GM19240 (cell line): ENCODE measurements at regions not wholly inside any gene's neighbourhood (a gene's known extent, or its start where the extent isn't known, plus 50 kb on each side); places are given as distances from the start of the nearest gene placed in this dataset.

Experiments
- DNase-seq: peaks from one replicate; pipeline ENCODE4 v3.0.0; 2011; ENCODE audit warnings: low spot score; ENCODE audit not compliant: insufficient read length

DNA sequence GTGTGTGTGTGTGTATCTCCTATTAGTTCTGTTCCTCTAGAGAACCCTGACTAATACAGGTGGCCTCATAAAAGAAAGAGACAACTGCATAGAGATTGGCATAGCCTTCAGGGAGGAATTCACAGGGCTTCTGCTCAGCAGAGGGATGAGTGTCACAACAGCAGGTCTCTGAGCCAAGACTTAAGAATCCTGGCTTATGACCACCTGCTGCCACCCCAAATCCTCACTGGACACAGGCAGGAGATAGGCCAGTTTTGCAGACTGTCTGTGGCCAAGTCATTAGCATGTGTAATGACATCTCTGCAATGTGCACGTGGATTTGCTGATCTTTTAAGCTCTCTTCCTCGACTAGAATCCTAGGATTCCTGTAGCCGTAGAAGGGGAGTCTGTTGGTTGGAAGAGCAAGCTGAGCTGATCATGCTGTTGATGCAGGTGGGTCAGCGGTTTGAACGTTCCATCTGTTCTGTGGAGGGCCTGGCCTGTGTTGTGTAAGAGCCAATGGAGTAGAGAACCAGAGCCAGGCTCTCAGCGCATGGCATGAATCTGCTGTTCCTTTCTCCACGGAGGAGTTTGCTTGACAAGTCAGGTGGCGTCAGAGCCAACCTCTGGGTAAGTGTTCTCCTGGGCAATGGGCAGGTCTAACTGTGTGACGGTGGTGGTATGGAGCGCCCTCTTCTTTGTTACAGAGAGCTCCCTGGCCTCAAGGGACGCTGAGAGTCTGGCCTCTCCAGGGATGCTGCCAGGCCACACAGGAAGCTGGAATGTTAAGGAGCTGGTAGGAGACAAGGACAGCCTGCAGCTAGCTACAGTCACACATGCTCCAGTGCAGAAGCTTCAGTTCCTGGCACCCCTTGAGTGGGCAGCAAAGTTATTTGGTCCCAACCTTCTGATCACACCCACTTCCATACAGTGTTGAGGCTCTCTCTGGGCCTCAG is 503.1 kb downstream of the FOXO1 start:
- no peak for DNase-seq

DNA sequence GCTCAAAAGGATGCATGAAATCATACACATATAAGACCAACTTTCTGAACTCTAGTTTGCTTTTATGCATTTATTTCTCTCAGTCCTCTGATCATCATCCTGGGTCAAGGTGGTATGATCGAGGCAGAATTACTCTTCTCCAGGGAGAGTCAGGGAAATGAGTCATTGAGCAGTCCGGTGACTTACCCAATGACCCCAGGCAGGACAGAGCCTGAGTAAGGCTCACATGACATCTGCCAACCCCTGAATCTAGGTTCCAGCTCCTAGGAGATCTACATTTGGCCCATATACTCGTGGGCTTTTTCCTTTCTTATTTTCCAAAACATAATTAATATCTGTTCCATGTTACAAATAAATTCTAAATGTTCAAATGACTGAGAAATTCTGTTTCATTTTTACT is 502.3 kb downstream of the FOXO1 start:
- no peak for DNase-seq

DNA sequence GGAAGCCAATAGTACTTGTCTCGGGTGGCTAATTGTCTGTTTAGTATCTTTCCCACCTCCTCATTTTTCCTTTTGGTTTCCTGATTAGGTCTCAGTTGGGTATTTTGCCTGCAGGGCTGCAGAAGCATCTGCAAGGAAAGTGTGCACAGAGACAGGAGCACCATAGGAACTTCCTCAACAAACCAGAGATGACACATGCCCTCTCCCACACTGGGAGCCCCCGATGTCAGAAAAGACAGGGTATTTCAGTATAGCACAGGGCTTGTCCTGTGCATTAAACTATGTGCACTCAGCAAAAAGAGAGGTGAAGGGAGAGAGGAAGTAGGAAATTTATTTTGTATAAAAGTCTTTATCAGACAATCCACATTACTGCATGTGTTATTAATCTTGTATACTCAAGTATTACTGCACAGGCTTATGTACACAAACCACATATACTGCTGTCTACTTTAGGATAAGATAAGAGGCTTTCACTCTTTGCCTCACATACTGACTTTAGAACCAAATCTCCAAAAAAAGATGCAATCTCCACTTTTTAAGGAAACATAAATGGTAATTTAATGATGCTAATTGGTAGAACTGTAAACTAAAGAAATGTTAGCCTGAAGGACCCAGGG is 501.0 kb downstream of the FOXO1 start:
- DNase-seq, result no peak

DNA sequence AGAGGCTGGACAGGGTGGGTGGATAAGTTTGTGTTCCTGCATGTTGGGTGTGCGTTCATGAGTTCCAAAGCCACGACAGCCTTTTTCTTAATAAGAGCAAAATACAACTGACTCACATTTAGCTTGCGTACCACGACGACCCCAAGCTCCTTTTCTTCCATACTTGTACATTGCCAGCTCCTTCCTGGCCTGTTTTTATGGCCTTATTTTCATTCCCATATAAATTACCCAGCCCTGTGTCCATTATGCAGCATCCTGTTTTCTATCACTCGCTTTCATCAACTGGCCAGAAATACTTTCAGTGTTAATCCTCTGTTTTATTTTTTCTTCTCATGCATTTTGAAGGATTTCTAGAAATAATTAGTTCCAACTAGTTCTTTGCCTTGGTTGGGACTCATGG is 499.1 kb downstream of the FOXO1 start:
- DNase-seq, result no peak

DNA sequence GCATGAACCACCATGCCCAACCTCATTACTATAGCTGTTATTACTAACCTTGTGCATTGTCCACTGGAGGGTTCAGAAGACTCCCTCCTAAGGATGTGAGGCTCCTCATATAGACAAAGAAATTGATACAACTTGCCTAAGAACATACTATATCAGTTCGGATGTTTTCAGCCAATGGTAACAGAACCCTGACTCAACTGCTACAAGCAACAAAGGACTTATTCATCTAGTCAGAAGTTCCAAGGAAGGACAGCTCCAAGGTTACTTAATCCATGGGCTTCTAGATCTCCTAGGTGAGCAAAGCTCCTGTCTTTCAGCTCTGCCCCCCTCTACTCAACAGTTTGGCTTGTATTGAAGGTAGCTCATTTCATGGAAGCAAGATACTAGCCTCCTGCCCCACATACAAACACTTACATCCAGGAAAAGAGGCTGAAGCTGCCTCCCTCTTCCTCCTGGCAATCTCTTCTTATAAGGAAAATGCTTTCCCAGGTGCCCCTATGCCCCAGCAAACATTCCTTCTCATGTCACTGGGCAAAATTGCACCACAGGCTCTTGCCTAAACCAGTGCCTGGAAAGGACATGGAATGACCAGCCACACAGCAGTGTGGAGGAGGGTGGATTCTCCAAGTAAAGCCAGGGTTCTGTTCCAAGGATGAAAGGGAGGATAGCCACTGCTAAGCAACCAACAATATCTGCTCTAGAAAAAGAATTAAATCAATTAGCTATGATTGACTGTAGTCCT is 497.8 kb downstream of the FOXO1 start:
- no peak for DNase-seq

DNA sequence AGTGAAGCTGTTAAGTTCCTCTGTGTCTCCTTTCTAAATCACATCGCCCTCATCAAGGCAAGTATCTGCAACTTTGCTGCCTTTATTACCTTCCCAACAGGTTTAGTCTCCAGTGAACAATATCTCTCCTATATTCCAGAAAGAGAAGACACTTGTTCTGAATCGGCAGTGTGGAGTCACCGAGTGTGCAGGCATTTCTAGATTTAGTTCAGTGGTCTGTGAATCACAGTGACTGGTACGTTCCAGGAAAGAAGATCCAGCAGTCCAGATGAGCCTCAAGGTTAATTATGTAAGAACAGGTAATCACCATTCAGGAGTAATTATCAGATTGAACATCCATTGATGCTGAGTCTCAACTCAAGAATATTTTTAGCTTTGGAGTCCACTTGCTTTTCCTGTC is 497.0 kb downstream of the FOXO1 start:
- DNase-seq, result no peak

DNA sequence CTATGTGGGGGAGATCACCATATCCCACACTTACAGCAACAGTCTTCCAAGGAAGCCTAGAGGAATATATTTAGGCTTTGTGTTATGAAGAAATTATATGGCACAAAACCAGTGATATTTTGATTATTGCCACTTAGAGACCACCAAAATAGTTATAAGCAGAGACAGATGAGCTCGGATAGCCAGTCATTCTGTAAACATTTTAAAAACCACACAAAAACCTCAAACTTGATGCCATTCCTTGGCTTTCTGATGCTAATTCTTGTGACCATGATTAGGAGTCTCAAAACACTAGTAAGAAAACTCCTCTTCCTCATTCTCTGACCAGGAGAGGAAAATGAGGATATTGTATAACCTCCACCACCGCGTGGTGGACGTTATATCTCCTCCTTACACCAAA is 496.4 kb downstream of the FOXO1 start:
- DNase-seq, result no peak

DNA sequence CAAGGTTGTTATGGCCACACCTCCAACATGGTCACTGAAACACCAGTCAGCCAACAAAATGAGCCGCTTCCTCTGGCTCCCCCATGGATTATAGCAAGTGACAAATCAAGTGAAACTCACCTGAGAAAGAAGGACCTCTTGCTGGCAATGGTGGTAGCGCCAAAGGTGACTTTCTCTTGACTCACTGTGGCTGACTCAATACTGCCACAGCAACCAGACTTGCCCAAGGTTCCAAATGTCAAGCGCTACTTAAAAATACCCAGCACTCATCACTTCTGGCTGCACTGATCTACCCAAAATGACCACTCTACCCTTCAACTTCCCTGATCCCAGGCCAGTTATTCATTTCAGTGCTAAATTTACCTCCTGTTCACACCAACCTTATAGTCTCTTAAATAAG is 495.5 kb downstream of the FOXO1 start:
- no peak for DNase-seq

DNA sequence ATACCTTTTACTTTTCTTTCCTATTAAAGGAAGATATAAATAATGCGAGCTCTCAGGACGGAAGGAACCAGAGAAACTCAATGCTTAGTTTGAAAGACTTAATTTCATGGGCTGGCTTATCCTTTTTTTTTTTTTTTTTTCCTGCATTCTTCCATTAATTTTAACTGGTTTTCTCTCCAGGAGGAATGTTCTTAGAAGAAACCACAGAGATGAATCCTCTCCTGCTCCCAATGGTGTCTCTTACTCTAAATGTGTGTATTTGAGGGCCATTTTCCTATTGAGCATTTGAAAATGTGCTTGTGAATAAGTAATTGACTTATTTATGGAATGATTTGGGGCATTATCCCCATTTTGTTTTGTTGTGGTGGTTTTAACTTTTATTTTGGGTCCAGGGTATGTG is 494.9 kb downstream of the FOXO1 start:
- DNase-seq, result no peak

DNA sequence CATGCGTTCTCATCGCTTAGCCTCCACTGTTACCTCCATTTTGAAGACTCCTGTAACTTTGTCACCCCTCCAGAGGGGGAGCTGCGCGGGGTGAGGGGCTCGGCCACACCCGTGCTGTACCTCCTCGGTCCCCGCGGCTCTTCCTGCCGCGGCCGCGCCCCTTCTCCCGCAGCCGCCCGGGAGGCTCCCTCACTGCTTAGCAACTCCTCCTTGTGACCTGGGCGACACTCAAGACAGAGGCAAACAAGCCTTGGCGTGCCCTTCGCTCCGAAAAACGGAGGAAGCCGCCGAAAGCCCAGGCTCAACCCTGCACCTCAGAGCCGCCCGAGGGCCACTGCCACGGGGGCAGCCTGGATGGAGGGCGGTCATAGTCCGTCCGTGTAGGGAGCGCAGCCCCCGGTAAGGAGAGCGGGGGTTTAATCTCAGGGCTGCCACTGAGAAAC is 494.3 kb downstream of the FOXO1 start:
- no peak for DNase-seq

DNA sequence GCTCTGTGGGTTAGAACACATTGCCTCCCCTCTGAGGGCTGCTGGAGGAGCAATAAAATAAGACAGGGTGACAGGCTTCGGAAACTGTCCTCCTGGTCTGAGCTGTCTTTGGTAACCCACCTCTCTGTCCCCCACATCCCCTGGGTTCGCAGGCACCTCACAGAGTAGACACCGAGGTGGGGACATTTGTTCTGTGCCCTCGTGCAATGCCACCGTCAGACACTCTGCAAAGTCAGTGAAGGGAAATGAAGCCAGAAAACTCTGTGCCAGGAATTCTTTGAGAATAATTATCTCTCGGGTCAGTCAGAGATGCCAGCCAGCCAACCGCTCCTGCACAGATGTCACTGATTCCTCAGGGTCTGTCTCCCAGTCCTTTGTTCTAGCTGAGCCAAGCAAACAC is 493.6 kb downstream of the FOXO1 start:
- no peak for DNase-seq

DNA sequence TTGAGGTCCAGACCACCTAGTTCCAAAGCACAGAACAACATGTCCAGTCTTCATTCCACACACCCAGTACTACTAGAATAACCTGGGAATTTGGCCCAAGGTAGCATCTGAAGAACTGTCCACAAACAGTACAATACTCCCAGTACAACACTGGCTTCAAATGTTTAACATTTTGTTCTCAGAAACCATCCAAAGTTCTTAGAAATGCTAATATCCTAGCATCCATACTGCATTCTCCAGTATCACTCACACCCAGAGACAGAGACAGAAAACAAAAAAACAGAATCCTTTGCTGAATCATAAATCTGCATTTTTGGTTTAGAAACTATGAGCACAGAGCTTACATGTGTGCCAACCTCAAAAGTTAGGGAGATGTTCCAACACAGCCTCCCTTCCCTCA is 490.8 kb downstream of the FOXO1 start:
- DNase-seq, result no peak

DNA sequence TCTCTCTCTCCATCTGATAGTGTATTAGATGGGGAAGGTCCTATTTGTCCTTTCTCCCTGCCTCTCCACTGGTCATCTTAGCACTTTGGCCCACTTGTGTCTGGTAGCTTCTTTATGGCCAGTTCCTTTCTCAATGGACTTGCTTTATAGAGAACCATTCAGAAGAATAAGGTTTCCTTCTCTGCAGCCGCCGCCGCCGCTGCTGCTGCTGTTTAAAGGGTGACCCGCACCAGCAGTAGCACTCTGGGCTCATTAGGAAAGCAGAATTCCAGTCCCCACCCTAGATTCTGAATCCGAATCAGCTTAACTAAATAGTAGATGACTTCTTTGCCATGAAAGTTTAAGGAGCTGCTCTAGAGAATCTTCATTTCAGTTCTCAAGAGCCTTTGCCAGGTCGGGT is 490.2 kb downstream of the FOXO1 start:
- no peak for DNase-seq

DNA sequence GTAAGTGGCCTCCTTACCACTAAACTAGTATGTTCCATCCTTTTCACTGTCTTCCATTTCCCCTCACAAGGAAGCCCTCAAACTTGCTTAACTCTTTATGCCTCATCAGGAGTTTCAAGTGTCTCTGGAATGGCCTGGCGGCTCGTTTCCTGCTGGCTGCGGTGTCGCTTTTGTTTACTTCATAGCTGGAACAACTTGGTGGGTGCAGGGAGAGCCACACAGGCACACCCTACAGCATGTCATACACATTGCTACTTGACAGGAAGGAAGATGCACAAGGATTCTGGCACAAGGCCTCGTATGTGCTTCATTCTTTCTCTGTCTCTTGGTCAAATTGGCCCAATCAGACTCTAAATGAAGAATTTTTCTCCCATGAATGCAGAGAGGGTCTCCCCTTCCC is 488.3 kb downstream of the FOXO1 start:
- DNase-seq, result no peak

DNA sequence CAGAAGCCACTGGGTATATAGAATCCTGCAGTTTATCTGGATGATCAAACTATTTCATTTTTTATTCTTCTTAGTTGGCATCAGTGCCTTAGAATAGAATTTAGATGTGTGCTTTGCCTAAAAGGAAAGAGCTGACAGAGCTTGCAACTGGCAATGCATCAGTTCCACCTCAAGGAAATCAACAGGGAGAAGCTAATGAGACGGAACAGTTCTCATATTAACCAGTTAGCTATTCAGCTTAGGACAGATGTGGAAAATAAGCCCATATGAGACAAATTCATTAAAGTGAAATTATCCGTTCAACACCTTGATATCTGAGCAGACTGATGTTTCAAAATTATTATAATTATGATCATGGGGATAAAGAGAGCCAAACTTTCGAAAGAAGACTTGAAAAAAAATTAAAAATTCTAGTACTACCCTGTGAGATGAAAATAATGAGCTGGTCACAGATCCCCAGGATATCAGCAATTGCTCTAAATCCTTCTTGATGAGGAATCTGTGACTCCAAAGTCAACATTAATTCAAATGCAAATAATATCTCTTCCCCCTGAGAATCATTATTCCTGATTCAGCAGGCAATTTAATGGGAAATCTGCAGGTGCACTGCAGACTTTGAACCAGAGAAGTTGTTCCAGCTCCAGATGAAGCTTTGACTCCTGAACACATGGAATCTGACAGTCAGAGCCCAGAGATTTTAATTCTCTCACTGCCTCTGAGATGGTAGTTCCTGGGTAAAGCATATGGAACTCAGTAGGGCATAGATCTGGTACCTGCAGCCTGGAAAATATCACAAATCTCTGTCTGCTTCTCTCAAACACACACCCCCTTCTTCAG is 486.8 kb downstream of the FOXO1 start:
- DNase-seq, result no peak

DNA sequence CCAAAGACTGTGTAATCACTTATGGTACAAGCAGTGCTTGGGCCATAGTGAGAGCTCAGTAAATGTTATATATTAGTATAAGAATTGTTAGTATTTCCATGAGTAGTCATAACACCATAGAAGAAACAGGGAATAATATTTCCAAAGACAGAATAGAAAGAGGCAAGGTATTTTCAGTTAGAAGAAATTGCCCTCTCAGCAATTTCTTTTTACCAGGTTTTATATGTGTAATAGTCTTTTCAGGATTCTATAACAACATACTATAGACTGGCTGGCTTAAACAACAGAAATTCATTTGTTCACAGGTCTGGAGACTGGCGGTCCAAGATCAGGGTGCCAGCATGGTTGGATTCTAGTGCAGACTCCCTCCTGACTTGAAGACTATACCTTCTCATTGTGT is 485.7 kb downstream of the FOXO1 start:
- DNase-seq, result no peak

DNA sequence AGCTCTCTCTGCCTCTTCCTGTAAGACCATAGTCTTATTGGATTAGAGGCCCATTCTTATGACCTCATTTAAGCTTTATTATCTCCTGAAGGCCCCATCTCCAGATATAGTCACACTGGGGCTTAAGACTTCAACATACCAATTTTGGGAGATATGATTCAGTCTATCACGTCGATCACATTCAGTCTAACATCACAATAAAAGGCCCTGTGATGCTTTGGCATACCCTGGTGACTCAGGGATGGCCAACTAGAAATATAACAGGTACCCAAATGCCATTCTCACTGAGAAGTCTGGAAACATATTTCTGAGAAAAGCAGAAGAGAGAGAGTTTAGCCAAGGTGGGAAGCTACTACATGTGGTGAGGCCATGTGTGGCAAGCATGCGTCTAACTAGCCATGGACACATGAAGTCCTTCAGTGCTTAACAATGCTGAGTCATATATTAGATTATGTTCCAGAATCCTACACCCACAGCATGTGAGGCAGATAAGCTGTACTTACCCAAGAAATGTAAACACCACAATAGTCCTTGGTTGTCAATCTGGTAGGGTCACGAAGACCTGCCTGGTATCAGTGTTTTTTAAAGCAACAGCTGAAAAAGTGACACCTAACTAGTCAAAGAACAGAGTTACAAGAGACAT is 485.1 kb downstream of the FOXO1 start:
- no peak for DNase-seq

DNA sequence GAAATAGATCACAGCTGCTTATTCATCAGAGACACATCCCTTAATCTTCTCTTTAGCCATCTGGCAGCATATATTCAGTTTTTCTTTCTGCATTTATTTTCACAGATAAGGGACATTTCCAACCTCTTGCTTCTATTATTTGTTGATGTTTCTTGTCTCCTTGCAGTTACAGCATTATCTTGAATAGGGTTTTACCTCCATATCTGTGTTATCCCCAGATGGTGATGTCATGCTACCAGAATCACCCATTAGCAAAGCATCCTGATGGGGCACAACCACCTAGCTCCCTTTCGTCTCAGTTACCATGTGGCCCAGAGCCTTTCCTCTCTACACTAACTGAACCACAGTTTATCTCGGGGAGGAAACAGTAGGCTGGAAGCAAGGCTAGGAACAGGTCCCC is 483.9 kb downstream of the FOXO1 start:
- no peak for DNase-seq

DNA sequence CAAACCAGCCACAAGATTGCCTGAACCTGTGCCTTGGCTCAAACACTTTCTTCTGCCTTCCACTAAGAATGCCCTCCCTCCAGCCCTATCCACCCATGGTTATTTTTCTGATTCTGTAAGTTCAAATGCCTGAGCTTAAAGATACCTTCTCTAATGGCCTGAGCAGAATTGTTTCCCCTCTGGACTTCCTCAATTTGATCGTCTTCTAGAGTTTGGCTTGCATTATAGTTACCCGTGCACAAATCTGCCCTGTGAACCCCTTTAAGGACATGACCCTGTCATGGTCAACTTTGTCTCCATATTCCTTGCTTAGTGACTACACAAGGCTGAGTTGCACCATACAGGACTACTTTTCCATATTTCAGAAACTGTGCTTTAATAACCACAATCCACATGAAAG is 481.0 kb downstream of the FOXO1 start:
- no peak for DNase-seq

DNA sequence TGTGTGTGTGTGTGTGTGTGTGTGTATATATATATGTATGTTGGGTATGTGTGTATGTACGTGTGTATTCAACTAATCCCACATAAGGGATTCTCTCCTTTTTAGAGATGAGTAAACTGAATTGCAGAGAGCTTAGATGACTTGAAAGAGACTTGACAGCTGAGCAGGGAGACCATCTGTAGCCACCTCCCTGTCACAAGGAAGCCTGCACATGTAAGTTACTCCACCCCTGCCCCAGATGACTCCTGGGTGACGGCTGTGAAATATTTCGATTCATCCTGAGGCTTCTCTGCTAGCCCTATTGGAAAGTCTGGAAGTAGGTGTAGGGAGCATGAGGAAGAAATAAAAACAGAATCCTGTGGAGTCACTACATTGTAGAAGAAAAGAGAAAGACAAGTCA is 480.4 kb downstream of the FOXO1 start:
- DNase-seq, result no peak
